T-helper 2 cell treated with Interferon-gamma antibody and Interleukin-4, amounts not matched to agents 100 ng/mL and 5 ng/mL, for 36 hours (primary cell): ENCODE measurements at regions not wholly inside any gene's neighbourhood (a gene's known extent, or its start where the extent isn't known, plus 50 kb on each side); places are given as distances from the start of the nearest gene placed in this dataset.
"Not testable (repeated sequence)": the region's sequence is repeated elsewhere in the genome, so short reads cannot be mapped to it uniquely, and the experiment has no call there.

ENCODE experiments used
- intact Hi-C: fragments of 100-400 bp; cut with micrococcal nuclease; formaldehyde crosslinking; loops from one replicate; pipeline ENCODE4 v1.15.1; 2023

- intact Hi-C loops: no loop called here
Measured at GRCh38 chr4:63090641-63091040, 1318.6 kb downstream of the TECRL start.

GRCh38 chr4:63085091-63085490 lies 1324.2 kb downstream of the TECRL start:
- intact Hi-C loops: no loop called here

GRCh38 chr4:63080934-63081333 lies 1328.3 kb downstream of the TECRL start:
- intact Hi-C loops: no loop called here

GRCh38 chr4:63063760-63064159 lies 1345.5 kb downstream of the TECRL start:
- intact Hi-C loops: no loop called here

GRCh38 chr4:63062891-63063290 lies 1346.4 kb downstream of the TECRL start:
- intact Hi-C loops: not testable (repeated sequence)

GRCh38 chr4:63049726-63050125 lies 1359.5 kb downstream of the TECRL start:
- intact Hi-C loops: no loop called here

- intact Hi-C loops: no loop called here
Measured at GRCh38 chr4:63049278-63049677, 1360.0 kb downstream of the TECRL start.

GRCh38 chr4:63036159-63036866 lies 1372.9 kb downstream of the TECRL start:
- intact Hi-C loops: no loop called here

GRCh38 chr4:63029380-63029779 lies 1379.9 kb downstream of the TECRL start:
- intact Hi-C loops: no loop called here

- intact Hi-C loops: no loop called here
Measured at GRCh38 chr4:63020661-63021060, 1388.6 kb downstream of the TECRL start.

GRCh38 chr4:63017300-63017699 lies 1392.0 kb downstream of the TECRL start:
- intact Hi-C loops: no loop called here

GRCh38 chr4:62970846-62971245 lies 1438.4 kb downstream of the TECRL start:
- intact Hi-C loops: no loop called here

- intact Hi-C loops: no loop called here
Measured at GRCh38 chr4:62960415-62960814, 1448.8 kb downstream of the TECRL start.

GRCh38 chr4:62953752-62954151 lies 1455.5 kb downstream of the TECRL start:
- intact Hi-C loops: no loop called here

- intact Hi-C loops: no loop called here
Measured at GRCh38 chr4:62952366-62952765, 1456.9 kb downstream of the TECRL start.

GRCh38 chr4:62948108-62948507 lies 1461.1 kb downstream of the TECRL start:
- intact Hi-C loops: no loop called here

GRCh38 chr4:62940229-62940628 lies 1469.0 kb downstream of the TECRL start:
- intact Hi-C loops: no loop called here

- intact Hi-C loops: no loop called here
Measured at GRCh38 chr4:62930884-62931283, 1478.4 kb downstream of the TECRL start.

GRCh38 chr4:62928483-62928882 lies 1480.8 kb downstream of the TECRL start:
- intact Hi-C loops: no loop called here

GRCh38 chr4:62927574-62927973 lies 1481.7 kb downstream of the TECRL start:
- intact Hi-C loops: no loop called here

GRCh38 chr4:62923783-62924182 lies 1485.5 kb downstream of the TECRL start:
- intact Hi-C loops: no loop called here

- intact Hi-C loops: no loop called here
Measured at GRCh38 chr4:62917649-62918048, 1491.6 kb downstream of the TECRL start.

- intact Hi-C loops: no loop called here
Measured at GRCh38 chr4:62914758-62915157, 1494.5 kb downstream of the TECRL start.

- intact Hi-C loops: no loop called here
Measured at GRCh38 chr4:62913065-62913464, 1496.2 kb downstream of the TECRL start.
